HL-60 (cell line): ENCODE measurements at regions not wholly inside any gene's neighbourhood (a gene's known extent, or its start where the extent isn't known, plus 50 kb on each side); places are given as distances from the start of the nearest gene placed in this dataset.

Experiments used
- DNase-seq, 2 experiments: peaks; one replicate each; pipeline ENCODE4 v3.0.0-alpha.2; 2010 to 2020; ENCODE audit warnings: low read depth in 1 of 2, low spot score in 1 of 2
- H3K27ac ChIP-seq: fragments of 250-450 bp; sonication (Bioruptor Pico); replicated peaks from 2 replicates; pipeline ENCODE4 v1.5.1; 2020; ENCODE audit warnings: mild to moderate bottlenecking, moderate library complexity
- H3K27me3 ChIP-seq: fragments of 250-450 bp; sonication (Bioruptor Pico); 2 replicates; pipeline ENCODE4 v1.5.1; 2021; ENCODE audit warnings: mild to moderate bottlenecking, moderate library complexity; ENCODE audit not compliant: insufficient read depth, poor library complexity, severe bottlenecking
- H3K4me3 ChIP-seq: replicated peaks from 2 replicates; pipeline ENCODE4 v1.5.1; 2011; ENCODE audit warnings: mild to moderate bottlenecking, control low read depth, low read length; ENCODE audit not compliant: insufficient read depth
- GABPA ChIP-seq: IDR thresholded peaks from 2 replicates; pipeline ENCODE4 v1.6.1; 2012; ENCODE audit warnings: low read depth
- POLR2AphosphoS5 ChIP-seq: IDR thresholded peaks from 2 replicates; pipeline ENCODE4 v1.6.1; 2012; ENCODE audit warnings: low read depth
- SPI1 ChIP-seq: IDR thresholded peaks from 2 replicates; pipeline ENCODE4 v1.6.1; 2012; ENCODE audit warnings: low read depth, mild to moderate bottlenecking, borderline replicate concordance
- TF ChIP-seq, protein P1 (sequence below): IDR thresholded peaks from one replicate; pipeline ENCODE4 v1.5.1; 2011; ENCODE audit warnings: low read length, control low read depth, inconsistent platforms; ENCODE audit not compliant: insufficient read depth
- TF ChIP-seq, protein P2 (sequence below): IDR thresholded peaks from 2 replicates; pipeline ENCODE4 v1.6.1; 2012; ENCODE audit warnings: low read depth; ENCODE audit not compliant: insufficient replicate concordance

DNA sequence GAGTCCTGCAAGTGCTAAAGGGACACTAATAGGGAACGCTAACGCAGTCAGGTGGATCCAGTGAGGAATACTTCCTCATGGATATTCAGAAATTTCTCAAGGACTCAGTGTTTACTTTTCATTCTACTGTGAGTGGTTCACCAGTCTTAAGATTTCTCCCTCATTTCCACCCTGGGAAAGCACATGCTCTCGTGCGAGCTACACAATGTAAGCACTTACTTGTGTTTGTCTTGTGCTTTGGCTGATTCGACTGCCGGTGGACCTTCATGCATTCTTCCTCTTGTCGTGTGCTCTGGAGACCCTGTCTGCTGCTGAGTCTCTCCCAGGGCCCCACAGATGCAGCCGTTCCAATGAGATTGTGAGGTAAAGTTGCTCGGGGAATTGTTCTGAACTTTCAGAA is 180.1 kb downstream of the NUFIP1 start:
- Histone ChIP-seq H3K4me3 (no peak overlapping the region), H3K27ac (no peak overlapping the region), H3K27me3 (peaks cover 3% of the 10 kb centered on the region)
- TF ChIP-seq, protein P1, sequence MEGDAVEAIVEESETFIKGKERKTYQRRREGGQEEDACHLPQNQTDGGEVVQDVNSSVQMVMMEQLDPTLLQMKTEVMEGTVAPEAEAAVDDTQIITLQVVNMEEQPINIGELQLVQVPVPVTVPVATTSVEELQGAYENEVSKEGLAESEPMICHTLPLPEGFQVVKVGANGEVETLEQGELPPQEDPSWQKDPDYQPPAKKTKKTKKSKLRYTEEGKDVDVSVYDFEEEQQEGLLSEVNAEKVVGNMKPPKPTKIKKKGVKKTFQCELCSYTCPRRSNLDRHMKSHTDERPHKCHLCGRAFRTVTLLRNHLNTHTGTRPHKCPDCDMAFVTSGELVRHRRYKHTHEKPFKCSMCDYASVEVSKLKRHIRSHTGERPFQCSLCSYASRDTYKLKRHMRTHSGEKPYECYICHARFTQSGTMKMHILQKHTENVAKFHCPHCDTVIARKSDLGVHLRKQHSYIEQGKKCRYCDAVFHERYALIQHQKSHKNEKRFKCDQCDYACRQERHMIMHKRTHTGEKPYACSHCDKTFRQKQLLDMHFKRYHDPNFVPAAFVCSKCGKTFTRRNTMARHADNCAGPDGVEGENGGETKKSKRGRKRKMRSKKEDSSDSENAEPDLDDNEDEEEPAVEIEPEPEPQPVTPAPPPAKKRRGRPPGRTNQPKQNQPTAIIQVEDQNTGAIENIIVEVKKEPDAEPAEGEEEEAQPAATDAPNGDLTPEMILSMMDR = no peak
- TF ChIP-seq POLR2AphosphoS5 = no peak
- TF ChIP-seq GABPA = no peak
- TF ChIP-seq, protein P2, sequence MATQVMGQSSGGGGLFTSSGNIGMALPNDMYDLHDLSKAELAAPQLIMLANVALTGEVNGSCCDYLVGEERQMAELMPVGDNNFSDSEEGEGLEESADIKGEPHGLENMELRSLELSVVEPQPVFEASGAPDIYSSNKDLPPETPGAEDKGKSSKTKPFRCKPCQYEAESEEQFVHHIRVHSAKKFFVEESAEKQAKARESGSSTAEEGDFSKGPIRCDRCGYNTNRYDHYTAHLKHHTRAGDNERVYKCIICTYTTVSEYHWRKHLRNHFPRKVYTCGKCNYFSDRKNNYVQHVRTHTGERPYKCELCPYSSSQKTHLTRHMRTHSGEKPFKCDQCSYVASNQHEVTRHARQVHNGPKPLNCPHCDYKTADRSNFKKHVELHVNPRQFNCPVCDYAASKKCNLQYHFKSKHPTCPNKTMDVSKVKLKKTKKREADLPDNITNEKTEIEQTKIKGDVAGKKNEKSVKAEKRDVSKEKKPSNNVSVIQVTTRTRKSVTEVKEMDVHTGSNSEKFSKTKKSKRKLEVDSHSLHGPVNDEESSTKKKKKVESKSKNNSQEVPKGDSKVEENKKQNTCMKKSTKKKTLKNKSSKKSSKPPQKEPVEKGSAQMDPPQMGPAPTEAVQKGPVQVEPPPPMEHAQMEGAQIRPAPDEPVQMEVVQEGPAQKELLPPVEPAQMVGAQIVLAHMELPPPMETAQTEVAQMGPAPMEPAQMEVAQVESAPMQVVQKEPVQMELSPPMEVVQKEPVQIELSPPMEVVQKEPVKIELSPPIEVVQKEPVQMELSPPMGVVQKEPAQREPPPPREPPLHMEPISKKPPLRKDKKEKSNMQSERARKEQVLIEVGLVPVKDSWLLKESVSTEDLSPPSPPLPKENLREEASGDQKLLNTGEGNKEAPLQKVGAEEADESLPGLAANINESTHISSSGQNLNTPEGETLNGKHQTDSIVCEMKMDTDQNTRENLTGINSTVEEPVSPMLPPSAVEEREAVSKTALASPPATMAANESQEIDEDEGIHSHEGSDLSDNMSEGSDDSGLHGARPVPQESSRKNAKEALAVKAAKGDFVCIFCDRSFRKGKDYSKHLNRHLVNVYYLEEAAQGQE = no peak
- no peak for TF ChIP-seq SPI1
- DNase-seq = no peak

DNA sequence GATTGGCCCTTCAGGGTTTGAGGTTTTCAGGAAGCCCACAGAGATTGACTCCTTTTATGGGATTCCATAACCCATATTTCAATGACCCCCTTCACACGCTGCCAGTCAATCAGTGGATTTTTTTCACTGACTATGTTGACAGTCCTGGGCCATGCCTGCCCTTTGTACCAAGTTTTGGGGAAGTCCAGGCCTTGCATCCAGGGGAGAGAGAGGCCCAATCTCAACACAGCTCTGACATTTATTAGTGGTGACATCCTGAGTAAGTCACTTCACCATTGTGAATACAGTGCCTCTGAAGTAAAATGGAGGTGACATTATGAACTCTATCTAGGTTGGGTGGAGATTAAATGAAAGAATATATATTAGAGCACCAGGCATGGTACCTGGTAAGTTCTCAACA is 181.1 kb downstream of the NUFIP1 start:
- TF ChIP-seq, protein P2 = no peak
- no peak for TF ChIP-seq POLR2AphosphoS5
- TF ChIP-seq, protein P1 = no peak
- no peak for TF ChIP-seq GABPA
- no peak for TF ChIP-seq SPI1
- no peak for DNase-seq
- Histone ChIP-seq H3K27me3 (peaks cover 3% of the 10 kb centered on the region), H3K4me3 (no peak overlapping the region), H3K27ac (no peak overlapping the region)

DNA sequence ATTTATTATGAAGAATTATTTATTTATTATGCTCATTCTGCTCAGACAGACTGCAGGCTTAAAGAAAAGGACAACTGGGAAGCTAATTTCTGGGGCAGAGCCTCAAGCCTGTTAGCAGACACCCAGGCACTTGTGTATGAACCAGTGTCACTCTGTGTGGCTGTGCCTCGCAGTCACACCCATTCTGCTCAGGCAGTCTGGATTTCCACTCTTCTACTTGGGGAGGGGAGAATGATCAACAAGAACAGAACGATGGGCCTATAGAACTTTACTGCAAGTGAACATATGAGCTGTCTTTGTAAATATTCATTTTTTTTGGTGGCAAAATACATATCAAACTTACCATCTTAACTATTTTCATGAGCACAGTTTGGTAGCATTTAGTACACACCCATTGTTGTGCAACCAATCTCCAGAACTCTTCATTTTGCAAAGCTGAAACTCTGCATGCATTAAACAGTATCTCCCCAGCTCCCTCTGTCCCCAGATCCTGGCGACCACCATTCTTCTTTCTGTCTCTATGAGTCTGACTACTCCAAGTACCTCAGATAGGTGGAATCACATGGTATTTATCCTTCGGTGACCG is 181.7 kb downstream of the NUFIP1 start:
- H3K4me3 ChIP-seq = no peak overlapping the region
- H3K27me3 ChIP-seq = no peaks in the 10 kb centered on the region
- H3K27ac ChIP-seq = no peak overlapping the region
- no peak for DNase-seq
- TF ChIP-seq POLR2AphosphoS5 = no peak
- no peak for TF ChIP-seq GABPA
- TF ChIP-seq SPI1 = no peak
- TF ChIP-seq, protein P2 = no peak
- TF ChIP-seq, protein P1 = no peak
